ENCODE measurements at regions not wholly inside any gene's neighbourhood (a gene's known extent, or its start where the extent isn't known, plus 50 kb on each side); places are given as distances from the start of the nearest gene placed in this dataset.

- TF ChIP-seq CEBPZ (IDR thresholded peaks at IDR 0.05; ENCODE audit: low read depth, low read length), result no peak
- no peak for TF ChIP-seq ELK1 (IDR thresholded peaks at IDR 0.05; ENCODE audit: low read depth, low read length)
- no peak for TF ChIP-seq STAT1 (conservative IDR thresholded peaks at IDR 0.05)
- no peak for TF ChIP-seq PAX5 (IDR thresholded peaks at IDR 0.05; ENCODE audit: borderline replicate concordance, low read depth, low read length)
- no peak for TF ChIP-seq EGR1 (IDR thresholded peaks at IDR 0.05; ENCODE audit: borderline replicate concordance in 1 of 2, low read depth in 2 of 2, low read length in 2 of 2)
- no peak for TF ChIP-seq NR2F1 (conservative IDR thresholded peaks at IDR 0.05)
- no peak for TF ChIP-seq ZNF207 (IDR thresholded peaks at IDR 0.05; ENCODE audit: borderline replicate concordance)
These were observed 934.4 kb upstream of the SLITRK1 start (continued) for GRCh38 chr13:84816567-84817105.

- H3K27me3 ChIP-seq (replicated peaks in 1 of 2; ENCODE audit: control insufficient read depth in 2 of 2, insufficient read depth in 2 of 2, low read length in 1 of 2), result no peaks in the 10 kb centered on the region
- SMC1A ChIA-PET (ENCODE audit: uncharacterized antibody, unreplicated experiment), result no interaction called here
- RAD21 ChIA-PET (ENCODE audit: unreplicated experiment), result no interaction called here
- ATAC-seq (no peak), DNase-seq (ENCODE audit: low read depth, low spot score) (no peak), FAIRE-seq (no peak)
- H3K79me2 ChIP-seq (ENCODE audit: control insufficient read depth, insufficient read depth, low read length), result no peaks in the 10 kb centered on the region
- H3K9me3 ChIP-seq (replicated peaks; ENCODE audit: control insufficient read depth, insufficient read depth, low read length), result no peaks in the 10 kb centered on the region
- BruUV-seq (replicated peaks), result no TSS peak
- no peak overlapping the region for H3K4me3 ChIP-seq
- CTCF ChIA-PET, result interaction anchor here (0.6 kb wide), 1 partner anchor 647 kb away, joined by 3 read pairs; no protein-coding TSS in a partner anchor
- 58% methylated on average over 3 of the region's 3 CpGs for WGBS (ENCODE audit: insufficient coverage, insufficient replicate concordance, low lambda C conversion rate, missing lambda C conversion rate)
- H2AFZ ChIP-seq (ENCODE audit: control insufficient read depth, low read depth, low read length), result no peak overlapping the region
- no peaks in the 10 kb centered on the region for H3K4me1 ChIP-seq (ENCODE audit: control insufficient read depth, insufficient read depth, low read length)
- in situ Hi-C loops (cut with MboI) (no loop called here), intact Hi-C loops (cut with micrococcal nuclease; ENCODE audit: unreplicated experiment) (no loop called here)
- H3K4me2 ChIP-seq (ENCODE audit: control insufficient read depth, insufficient read depth), result no peak overlapping the region
- H3K9ac ChIP-seq (ENCODE audit: control insufficient read depth, insufficient read depth, low read length), result no peak overlapping the region
- no peak overlapping the region for H3K27ac ChIP-seq (ENCODE audit: control insufficient read depth, insufficient read depth)
- no peaks in the 10 kb centered on the region for H4K20me1 ChIP-seq (ENCODE audit: control insufficient read depth, insufficient read depth)
- POLR2A ChIA-PET, result no interaction called here
- H3K36me3 ChIP-seq (ENCODE audit: control insufficient read depth in 2 of 2, insufficient read depth in 2 of 2, low read length in 1 of 2), result no peaks in the 10 kb centered on the region
- TF ChIP-seq NFYB (IDR thresholded peaks at IDR 0.05; ENCODE audit: insufficient read depth, low read depth, low read length) (no peak), MAX (IDR thresholded peaks at IDR 0.05; ENCODE audit: low read depth, low read length) (no peak), PML (IDR thresholded peaks at IDR 0.05; ENCODE audit: low read length) (no peak), HDAC6 (IDR thresholded peaks at IDR 0.05; ENCODE audit: unreplicated experiment) (no peak), TCF12 (IDR thresholded peaks at IDR 0.05; ENCODE audit: low read depth, low read length) (no peak), NBN (IDR thresholded peaks at IDR 0.05) (no peak), CHD2 (IDR thresholded peaks at IDR 0.05; ENCODE audit: borderline replicate concordance, low read depth, low read length) (no peak), TARDBP (IDR thresholded peaks at IDR 0.05; ENCODE audit: borderline replicate concordance) (no peak), ESRRA (IDR thresholded peaks at IDR 0.05; ENCODE audit: low read length) (no peak), NRF1 (conservative IDR thresholded peaks at IDR 0.05; ENCODE audit: low read depth, low read length) (no peak), IRF5 (IDR thresholded peaks at IDR 0.05; ENCODE audit: borderline replicate concordance) (no peak)
These were observed 930.5 kb upstream of the SLITRK1 start for GRCh38 chr13:84812789-84813188.
